Body of pancreas (tissue), 4 donors: ENCODE measurements at regions not wholly inside any gene's neighbourhood (a gene's known extent, or its start where the extent isn't known, plus 50 kb on each side); places are given as distances from the start of the nearest gene placed in this dataset.

Experiments
- CTCF ChIP-seq, 7 experiments: fragments of 450-650 bp in 4 of 7; fragments of 200-600 bp in 3 of 7; sonication (generic) in 3 of 7; IDR thresholded peaks; one replicate each; pipeline ENCODE4 v1.5.1; 2016 to 2019; ENCODE audit warnings: antibody characterized with exemption in 7 of 7
- POLR2A ChIP-seq, 3 donors: fragments of 450-650 bp; IDR thresholded peaks; one replicate each; pipeline ENCODE4 v1.6.1; 2016; ENCODE audit warnings: antibody characterized with exemption in 3 of 3, mild to moderate bottlenecking in 2 of 3

DNA sequence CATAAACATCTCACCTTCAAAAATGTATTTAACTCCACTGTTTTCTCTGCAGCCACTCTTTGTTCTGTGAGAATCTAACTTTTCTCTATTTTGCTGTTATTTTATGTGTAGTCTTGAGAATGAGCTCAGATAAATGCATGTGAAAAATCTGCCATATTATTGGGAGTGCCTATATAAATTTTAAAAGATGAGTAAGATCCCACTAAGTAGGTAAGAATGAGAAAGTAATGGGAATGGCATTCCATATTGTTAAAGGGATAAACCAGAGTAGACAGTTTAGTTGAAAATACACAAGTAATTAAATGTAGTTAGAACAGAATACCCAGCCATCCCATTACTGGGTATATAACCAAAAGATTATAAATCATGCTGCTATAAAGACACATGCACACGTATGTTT lies 817.2 kb downstream of the FAM181B start:
- TF ChIP-seq CTCF (IDR thresholded peaks at IDR 0.05) (no peak), POLR2A (IDR thresholded peaks at IDR 0.05) (no peak)
